Esophagus (tissue), 2 donors: ENCODE measurements at regions not wholly inside any gene's neighbourhood (a gene's known extent, or its start where the extent isn't known, plus 50 kb on each side); places are given as distances from the start of the nearest gene placed in this dataset.

Experiments
- H3K27ac ChIP-seq, 2 donors: one replicate each; pipeline ENCODE4 v1.5.1; 2013; ENCODE audit warnings: low read depth in 2 of 2, mild to moderate bottlenecking in 2 of 2, inconsistent platforms in 1 of 2, low read length in 1 of 2, moderate library complexity in 1 of 2
- H3K27me3 ChIP-seq, 2 donors: one replicate each; pipeline ENCODE4 v1.6.1; 2013; ENCODE audit warnings: low read length in 2 of 2, control low read depth in 1 of 2, mild to moderate bottlenecking in 1 of 2; ENCODE audit not compliant: insufficient read depth in 2 of 2, control insufficient read depth in 1 of 2
- H3K36me3 ChIP-seq, 2 donors: one replicate each; pipeline ENCODE4 v1.6.1; 2013; ENCODE audit warnings: low read length in 1 of 2; ENCODE audit not compliant: control insufficient read depth in 2 of 2, insufficient read depth in 2 of 2
- H3K4me1 ChIP-seq, 2 donors: one replicate each; pipeline ENCODE4 v1.6.1; 2013; ENCODE audit warnings: low read length in 1 of 2; ENCODE audit not compliant: control insufficient read depth in 2 of 2, insufficient read depth in 2 of 2
- H3K4me3 ChIP-seq, 2 donors: one replicate each; pipeline ENCODE4 v1.5.1; 2013; ENCODE audit warnings: low read length in 2 of 2, mild to moderate bottlenecking in 2 of 2, low read depth in 1 of 2, moderate library complexity in 1 of 2
- H3K9me3 ChIP-seq, 2 donors: one replicate each; pipeline ENCODE4 v1.6.1; 2013; ENCODE audit warnings: mild to moderate bottlenecking in 2 of 2, low read depth in 1 of 2, low read length in 1 of 2, moderate library complexity in 1 of 2; ENCODE audit not compliant: control insufficient read depth in 2 of 2, insufficient read depth in 1 of 2
- WGBS, 2 donors: extraction: QIAGEN DNeasy Blood & Tissue Kit; methylation state at CpG; one replicate each; pipeline ENCODE4 v1.1.7; 2013; 5-methylcytosine and 5-hydroxymethylcytosine counted together
- donor health status: healthy with polysubstance abuse.
- donor health status: Bipolar disorder and iron deficiency.

DNA sequence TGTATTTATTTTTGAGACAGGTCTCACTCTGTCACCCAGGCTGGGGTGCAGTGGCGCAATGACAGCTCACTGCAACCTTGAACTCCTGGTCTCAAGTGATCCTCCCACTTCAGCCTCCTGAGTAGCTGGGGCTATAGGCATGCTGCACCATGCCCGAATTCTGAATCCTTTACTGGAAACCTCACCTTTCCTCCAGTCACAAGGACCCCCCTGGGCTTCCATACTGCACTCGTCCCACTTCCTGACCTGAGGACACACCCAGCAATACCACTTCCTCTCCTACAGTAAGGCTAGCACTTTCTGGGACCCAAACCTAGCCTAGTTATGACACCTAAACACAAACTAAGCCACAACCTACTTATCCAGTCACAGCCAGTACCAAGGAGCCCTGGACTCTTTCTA, 68.2 kb downstream of the FAM217A start:
- 66 to 70% methylated on average over 3 of the region's 3 CpGs for WGBS, 2 donors
- Histone ChIP-seq H3K27me3 (no peaks in the 10 kb centered on the region), H3K4me1 (peaks cover 0 to 3% of the 10 kb centered on the region in 2 donors), H3K4me3 (no peak overlapping the region), H3K36me3 (no peaks in the 10 kb centered on the region), H3K27ac (no peak overlapping the region), H3K9me3 (no peaks in the 10 kb centered on the region)

DNA sequence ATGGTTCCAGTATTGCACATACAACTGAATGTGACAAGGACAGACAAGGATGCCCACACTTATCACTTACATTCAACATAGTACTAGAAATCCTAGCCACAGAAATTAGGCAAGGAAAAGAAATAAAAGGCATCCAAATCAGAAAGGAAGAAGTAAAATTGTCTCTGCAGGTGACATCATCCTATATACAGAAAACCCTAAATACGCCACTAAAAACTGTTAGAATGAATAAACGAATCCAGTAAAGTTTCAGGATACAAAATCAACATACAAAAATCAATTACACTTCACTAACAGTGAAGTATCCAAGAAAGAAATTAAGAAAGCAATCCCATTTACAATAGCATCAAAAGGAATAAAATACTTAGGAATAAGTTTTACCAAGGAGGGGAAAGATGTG, 66.1 kb downstream of the FAM217A start:
- H3K4me1 ChIP-seq: peaks cover 0 to 3% of the 10 kb centered on the region in 2 donors
- WGBS, 2 donors: 73 to 94% methylated on average over 2 of the region's 2 CpGs
- H3K27me3 ChIP-seq: no peaks in the 10 kb centered on the region

GRCh38 chr6:4017058-4017739, 61.7 kb downstream of the FAM217A start:
- Histone ChIP-seq H3K9me3 (no peaks in the 10 kb centered on the region), H3K27me3 (no peaks in the 10 kb centered on the region), H3K4me1 (no peaks in the 10 kb centered on the region), H3K36me3 (no peaks in the 10 kb centered on the region), H3K27ac (peak overlapping the region in 1 of 2 donors; percentile 43), H3K4me3 (peak overlapping the region in 1 of 2 donors; percentile 82)
- 0 to 8% methylated on average over 2 of the region's 2 CpGs for WGBS, 2 donors

More for the DNA sequence above, 66.1 kb downstream of the FAM217A start:
- no peak overlapping the region for H3K4me3 ChIP-seq
- H3K27ac ChIP-seq: no peak overlapping the region
- H3K9me3 ChIP-seq: no peaks in the 10 kb centered on the region
- no peaks in the 10 kb centered on the region for H3K36me3 ChIP-seq

DNA sequence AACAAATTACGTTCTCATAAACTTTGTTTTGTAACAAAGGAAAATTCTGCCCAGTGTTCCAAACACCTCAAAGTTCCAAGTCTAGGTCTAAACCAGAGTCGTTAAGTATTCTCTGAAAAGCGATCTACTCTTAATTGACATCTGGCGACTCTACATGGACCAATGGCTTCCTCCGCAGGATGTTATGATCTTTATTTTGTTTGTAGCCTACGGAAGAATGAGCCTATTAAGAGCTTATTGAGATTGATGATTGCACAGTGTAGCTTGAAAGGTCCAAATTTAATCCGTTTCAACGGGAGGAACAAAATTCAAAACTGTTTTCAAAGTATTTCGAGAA, 61.1 kb downstream of the FAM217A start:
- Histone ChIP-seq H3K4me3 (peak overlapping the region; percentile 80 to 82), H3K4me1 (no peaks in the 10 kb centered on the region), H3K27ac (peak overlapping the region; percentile 94 to 97), H3K9me3 (no peaks in the 10 kb centered on the region), H3K36me3 (no peaks in the 10 kb centered on the region), H3K27me3 (no peaks in the 10 kb centered on the region)
- WGBS, 2 donors: 1% methylated on average over 9 of the region's 9 CpGs

- H3K27ac ChIP-seq: peak overlapping the region; percentile 94 to 97
- no peaks in the 10 kb centered on the region for H3K36me3 ChIP-seq
- no peaks in the 10 kb centered on the region for H3K9me3 ChIP-seq
- WGBS, 2 donors: 0 to 1% methylated on average over 56 to 62 of the region's 62 CpGs
- peak overlapping the region; percentile 80 to 82 for H3K4me3 ChIP-seq
- H3K27me3 ChIP-seq: no peaks in the 10 kb centered on the region
- no peaks in the 10 kb centered on the region for H3K4me1 ChIP-seq
Measured at GRCh38 chr6:4018171-4018923, 60.6 kb downstream of the FAM217A start.
